Endothelial cell (in vitro differentiated cells): ENCODE measurements at regions not wholly inside any gene's neighbourhood (a gene's known extent, or its start where the extent isn't known, plus 50 kb on each side); places are given as distances from the start of the nearest gene placed in this dataset.

ENCODE experiments used
- DNase-seq: peaks from one replicate; pipeline ENCODE4 v3.0.0; 2021; ENCODE audit warnings: low spot score
- H3K27ac Mint-ChIP-seq: one replicate; pipeline ENCODE4 v1.8.0; 2021; ENCODE audit warnings: mixed read lengths, inconsistent platforms; ENCODE audit not compliant: unreplicated experiment
- H3K27me3 Mint-ChIP-seq: one replicate; pipeline ENCODE4 v1.8.0; 2021; ENCODE audit warnings: mild to moderate bottlenecking, moderate library complexity, mixed read lengths, inconsistent platforms; ENCODE audit not compliant: unreplicated experiment
- H3K36me3 Mint-ChIP-seq: one replicate; pipeline ENCODE4 v1.8.0; 2021; ENCODE audit warnings: mild to moderate bottlenecking, low read depth, mixed read lengths, inconsistent platforms; ENCODE audit not compliant: unreplicated experiment
- H3K4me1 Mint-ChIP-seq: one replicate; pipeline ENCODE4 v1.8.0; 2021; ENCODE audit warnings: mild to moderate bottlenecking, mixed read lengths, inconsistent platforms; ENCODE audit not compliant: unreplicated experiment
- H3K4me3 Mint-ChIP-seq: one replicate; pipeline ENCODE4 v1.8.0; 2021; ENCODE audit warnings: mild to moderate bottlenecking, mixed read lengths, inconsistent platforms; ENCODE audit not compliant: unreplicated experiment
- H3K9me3 Mint-ChIP-seq: one replicate; pipeline ENCODE4 v1.8.0; 2021; ENCODE audit warnings: mixed read lengths, inconsistent platforms; ENCODE audit not compliant: unreplicated experiment
- TF ChIP-seq, protein P1 (sequence below): fragments of 200-600 bp; sonication (generic); IDR thresholded peaks from one replicate; pipeline ENCODE4 v1.5.0; 2021; ENCODE audit warnings: antibody characterized with exemption; ENCODE audit not compliant: unreplicated experiment

DNA sequence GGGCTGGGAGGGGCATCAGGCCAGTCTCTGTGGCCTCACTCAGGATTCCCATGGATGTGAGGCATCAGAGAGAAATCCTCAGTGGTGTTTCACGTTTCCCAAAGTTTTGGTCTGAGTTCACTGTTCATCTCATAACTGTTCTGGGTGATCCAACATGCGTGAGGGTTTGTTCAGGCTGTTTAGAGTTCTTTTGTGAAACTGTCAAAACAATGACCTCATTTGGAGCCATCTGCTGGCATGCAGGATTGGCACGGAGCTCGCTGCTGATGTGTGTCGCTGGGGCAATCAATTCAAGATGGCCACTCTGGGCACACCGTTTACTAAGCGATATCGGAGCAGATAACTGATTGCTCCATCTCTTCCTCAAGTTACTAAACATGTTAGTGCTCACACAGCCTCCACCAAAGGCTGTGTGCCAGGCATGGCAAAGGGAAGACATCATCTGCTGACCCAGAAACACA, 365.6 kb downstream of the WDR11 start:
- TF ChIP-seq, protein P1, sequence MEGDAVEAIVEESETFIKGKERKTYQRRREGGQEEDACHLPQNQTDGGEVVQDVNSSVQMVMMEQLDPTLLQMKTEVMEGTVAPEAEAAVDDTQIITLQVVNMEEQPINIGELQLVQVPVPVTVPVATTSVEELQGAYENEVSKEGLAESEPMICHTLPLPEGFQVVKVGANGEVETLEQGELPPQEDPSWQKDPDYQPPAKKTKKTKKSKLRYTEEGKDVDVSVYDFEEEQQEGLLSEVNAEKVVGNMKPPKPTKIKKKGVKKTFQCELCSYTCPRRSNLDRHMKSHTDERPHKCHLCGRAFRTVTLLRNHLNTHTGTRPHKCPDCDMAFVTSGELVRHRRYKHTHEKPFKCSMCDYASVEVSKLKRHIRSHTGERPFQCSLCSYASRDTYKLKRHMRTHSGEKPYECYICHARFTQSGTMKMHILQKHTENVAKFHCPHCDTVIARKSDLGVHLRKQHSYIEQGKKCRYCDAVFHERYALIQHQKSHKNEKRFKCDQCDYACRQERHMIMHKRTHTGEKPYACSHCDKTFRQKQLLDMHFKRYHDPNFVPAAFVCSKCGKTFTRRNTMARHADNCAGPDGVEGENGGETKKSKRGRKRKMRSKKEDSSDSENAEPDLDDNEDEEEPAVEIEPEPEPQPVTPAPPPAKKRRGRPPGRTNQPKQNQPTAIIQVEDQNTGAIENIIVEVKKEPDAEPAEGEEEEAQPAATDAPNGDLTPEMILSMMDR = no peak
- no peak overlapping the region for H3K27ac Mint-ChIP-seq
- H3K27me3 Mint-ChIP-seq = no peaks in the 10 kb centered on the region
- H3K36me3 Mint-ChIP-seq = no peaks in the 10 kb centered on the region
- DNase-seq = no peak
- H3K4me3 Mint-ChIP-seq = no peak overlapping the region
- H3K4me1 Mint-ChIP-seq = no peaks in the 10 kb centered on the region
- no peaks in the 10 kb centered on the region for H3K9me3 Mint-ChIP-seq

DNA sequence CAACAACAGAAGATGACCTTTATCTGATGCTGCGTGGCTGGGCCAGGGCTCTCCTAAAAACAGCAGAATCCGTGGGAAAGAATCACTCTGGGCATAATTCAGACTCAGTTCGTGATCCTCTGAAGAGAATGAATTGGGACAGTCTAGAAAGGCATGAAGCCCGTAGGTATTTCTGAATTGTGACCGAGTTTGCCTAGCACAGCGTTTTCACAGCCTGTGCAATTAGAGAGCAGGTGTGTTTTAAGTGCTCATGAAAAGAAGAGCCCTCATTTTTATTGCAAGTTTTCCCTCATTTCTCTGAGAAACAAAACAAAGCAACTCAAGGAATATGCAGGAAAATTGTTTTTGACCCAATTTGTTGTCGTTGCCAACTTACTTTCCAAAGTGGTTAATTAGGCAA, 366.2 kb downstream of the WDR11 start:
- Mint-ChIP-seq H3K4me1 (no peaks in the 10 kb centered on the region), H3K9me3 (no peaks in the 10 kb centered on the region), H3K4me3 (no peak overlapping the region), H3K27ac (no peak overlapping the region), H3K36me3 (no peaks in the 10 kb centered on the region), H3K27me3 (no peaks in the 10 kb centered on the region)
- TF ChIP-seq, protein P1 = no peak
- no peak for DNase-seq

DNA sequence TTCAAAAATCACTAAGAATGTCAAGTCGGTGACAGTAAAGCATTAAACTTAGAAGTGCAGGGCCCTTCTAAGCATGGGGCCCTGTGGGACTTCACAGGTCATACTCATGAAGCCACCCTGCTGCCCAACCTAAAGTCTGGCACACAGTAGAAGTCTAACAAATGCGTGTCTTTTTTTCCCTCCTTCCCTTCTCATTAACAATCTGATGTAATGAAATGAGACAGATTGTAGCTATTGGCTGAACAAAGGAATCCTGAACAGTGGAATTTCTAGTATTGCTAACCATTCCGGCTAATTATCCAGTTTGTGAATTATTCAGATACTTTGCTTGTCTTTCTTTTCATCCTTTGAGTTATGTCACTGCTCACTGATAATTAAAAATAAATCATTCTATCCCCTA, 369.9 kb downstream of the WDR11 start:
- Mint-ChIP-seq H3K36me3 (no peaks in the 10 kb centered on the region), H3K9me3 (no peaks in the 10 kb centered on the region), H3K27me3 (no peaks in the 10 kb centered on the region), H3K4me3 (no peak overlapping the region), H3K4me1 (no peaks in the 10 kb centered on the region), H3K27ac (no peak overlapping the region)
- no peak for DNase-seq
- TF ChIP-seq, protein P1 = no peak

DNA sequence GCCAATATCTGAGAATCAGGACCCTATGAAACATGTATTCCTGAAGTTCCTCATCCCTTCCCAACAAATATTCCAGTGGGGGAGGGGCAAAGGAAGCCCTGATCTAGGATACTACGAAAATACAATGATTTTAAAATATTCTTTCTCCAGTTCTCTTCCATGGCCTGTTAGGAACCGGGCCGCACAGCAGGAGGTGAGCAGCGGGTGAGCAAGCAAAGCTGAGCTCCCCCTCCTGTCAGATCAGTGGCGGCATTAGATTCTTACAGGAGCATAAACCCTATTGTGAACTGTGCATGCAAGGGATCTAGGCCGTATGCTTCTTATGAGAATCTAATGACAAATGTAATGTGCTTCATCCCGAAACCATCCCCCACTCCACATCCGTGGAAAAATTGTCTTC, 370.8 kb downstream of the WDR11 start:
- H3K36me3 Mint-ChIP-seq = no peaks in the 10 kb centered on the region
- DNase-seq = no peak
- no peaks in the 10 kb centered on the region for H3K27me3 Mint-ChIP-seq
- no peak overlapping the region for H3K27ac Mint-ChIP-seq
- no peaks in the 10 kb centered on the region for H3K9me3 Mint-ChIP-seq
- TF ChIP-seq, protein P1 = no peak
- H3K4me3 Mint-ChIP-seq = no peak overlapping the region
- H3K4me1 Mint-ChIP-seq = no peaks in the 10 kb centered on the region

DNA sequence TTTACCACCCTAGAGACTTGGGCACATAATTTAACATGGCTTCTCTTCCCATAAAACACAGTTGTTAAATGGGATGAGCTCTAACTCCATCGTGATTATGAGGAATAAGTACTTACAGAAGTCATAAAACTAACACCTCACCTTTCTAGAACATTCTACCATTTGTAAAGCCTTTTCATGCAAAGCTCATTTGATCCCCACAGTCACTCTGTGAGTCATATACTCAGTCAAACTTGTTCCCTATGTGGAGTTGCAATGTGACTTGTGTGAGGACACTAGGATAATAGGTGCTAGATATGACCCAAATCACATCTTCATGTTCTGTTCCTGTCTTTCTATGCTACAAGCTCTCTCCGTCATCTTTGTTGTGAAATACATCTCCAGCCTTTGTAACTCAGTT, 371.7 kb downstream of the WDR11 start:
- TF ChIP-seq, protein P1 = no peak
- no peaks in the 10 kb centered on the region for H3K4me1 Mint-ChIP-seq
- H3K36me3 Mint-ChIP-seq = no peaks in the 10 kb centered on the region
- no peaks in the 10 kb centered on the region for H3K27me3 Mint-ChIP-seq
- H3K27ac Mint-ChIP-seq = no peak overlapping the region
- no peaks in the 10 kb centered on the region for H3K9me3 Mint-ChIP-seq
- no peak overlapping the region for H3K4me3 Mint-ChIP-seq
- no peak for DNase-seq
